Spleen (tissue), 11 donors: ENCODE measurements at regions not wholly inside any gene's neighbourhood (a gene's known extent, or its start where the extent isn't known, plus 50 kb on each side); places are given as distances from the start of the nearest gene placed in this dataset.

Experiments used
- DNase-seq: peaks from one replicate; pipeline ENCODE4 v3.0.0-alpha.2; 2020
- H3K27ac ChIP-seq, 8 donors: fragments of 200-600 bp; sonication (generic) in 7 of 8; 1 replicate in 4 of 8; 2 replicates in 4 of 8; pipeline versions ENCODE4 v1.5.0 to v1.8.0; 2016 to 2021; ENCODE audit warnings: inconsistent platforms in 4 of 8, mild to moderate bottlenecking in 4 of 8, moderate library complexity in 1 of 8
- H3K27me3 ChIP-seq, 7 donors: fragments of 200-600 bp; sonication (generic) in 6 of 7; replicated peaks in 1 of 7; 1 replicate in 4 of 7; 2 replicates in 3 of 7; pipeline versions ENCODE4 v1.5.0 to v1.8.0; 2016 to 2021; ENCODE audit warnings: inconsistent platforms in 3 of 7, mild to moderate bottlenecking in 1 of 7
- H3K36me3 ChIP-seq, 6 donors: fragments of 200-600 bp; sonication (generic) in 5 of 6; 1 replicate in 4 of 6; 2 replicates in 2 of 6; pipeline versions ENCODE4 v1.5.0 to v1.8.0; 2016 to 2021; ENCODE audit warnings: inconsistent platforms in 2 of 6
- H3K4me1 ChIP-seq, 6 donors: fragments of 200-600 bp; sonication (generic) in 5 of 6; 1 replicate in 3 of 6; 2 replicates in 3 of 6; pipeline versions ENCODE4 v1.5.0 to v1.8.0; 2016 to 2021; ENCODE audit warnings: inconsistent platforms in 3 of 6
- H3K4me3 ChIP-seq, 8 donors: fragments of 200-600 bp; sonication (generic) in 7 of 8; 1 replicate in 4 of 8; 2 replicates in 4 of 8; pipeline versions ENCODE4 v1.5.0 to v1.8.0; 2016 to 2021; ENCODE audit warnings: inconsistent platforms in 4 of 8, mild to moderate bottlenecking in 4 of 8, moderate library complexity in 2 of 8
- H3K9me3 ChIP-seq, 8 donors: fragments of 200-600 bp; sonication (generic) in 7 of 8; 1 replicate in 4 of 8; 2 replicates in 4 of 8; pipeline versions ENCODE4 v1.5.0 to v1.8.0; 2016 to 2021; ENCODE audit warnings: inconsistent platforms in 4 of 8
- CTCF ChIP-seq, 11 experiments: fragments of 200-600 bp in 7 of 11; fragments of 450-650 bp in 4 of 11; sonication (generic) in 4 of 11; IDR thresholded peaks in 8 of 11; conservative IDR thresholded peaks in 3 of 11; 1 replicate in 7 of 11; 2 replicates in 4 of 11; pipeline versions ENCODE4 v1.4.0 to v1.8.0; 2016 to 2021; ENCODE audit warnings: antibody characterized with exemption in 11 of 11, inconsistent platforms in 4 of 11, mild to moderate bottlenecking in 1 of 11
- POLR2A ChIP-seq, 3 donors: fragments of 450-650 bp; IDR thresholded peaks; one replicate each; pipeline ENCODE4 v1.5.1; 2017; ENCODE audit warnings: antibody characterized with exemption in 3 of 3, mild to moderate bottlenecking in 1 of 3
- POLR2AphosphoS5 ChIP-seq, 3 donors: sonication (generic); formaldehyde crosslinking; IDR thresholded peaks; one replicate each; pipeline ENCODE4 v1.5.1; 2017; ENCODE audit warnings: antibody characterized with exemption in 3 of 3
- WGBS, 5 donors: extraction: QIAGEN DNeasy Blood & Tissue Kit in 3 of 5; methylation state at CpG; one replicate each; pipeline versions ENCODE4 v1.1.5 to v1.1.7; 2013 to 2018; 5-methylcytosine and 5-hydroxymethylcytosine counted together
- intact Hi-C: fragments of 100-400 bp; cut with DNase I; formaldehyde crosslinking; loops from one replicate; pipeline ENCODE4 v1.15.0; 2023; ENCODE audit warnings: low total_unique reads
- donor health status: healthy with polysubstance abuse.
- donor health status: DM: no; HTN: no; CAD: no; lungs with moderate emphysema.
- donor health status: DM: no; HTN: no; CAD: no.
- donor health status: Bipolar disorder and iron deficiency.
- donor health status: healthy.
- donor health status: DM: no; HTN: no; CAD: no.
- donor health status: DM: yes; HTN: yes; CAD: no.

- WGBS, 5 donors, result 57 to 92% (median 80%) methylated on average over 1 of the region's 1 CpG
Observed at GRCh38 chr15:46941241-46941640, 776.1 kb upstream of the SEMA6D start.

GRCh38 chr15:46946953-46947352 lies 770.4 kb upstream of the SEMA6D start:
- Histone ChIP-seq H3K27me3 (no peaks in the 10 kb centered on the region), H3K27ac (no peak overlapping the region), H3K4me1 (no peaks in the 10 kb centered on the region), H3K4me3 (no peak overlapping the region), H3K36me3 (no peaks in the 10 kb centered on the region), H3K9me3 (peaks cover 0 to 32% (median 13%) of the 10 kb centered on the region in 8 donors)
- no peak for DNase-seq
- 80 to 91% (median 84%) methylated on average over 3 of the region's 3 CpGs for WGBS, 5 donors
- no peak for TF ChIP-seq POLR2AphosphoS5 (IDR thresholded peaks at IDR 0.05)
- TF ChIP-seq POLR2A (IDR thresholded peaks at IDR 0.05), result no peak
- no peak for TF ChIP-seq CTCF (IDR thresholded peaks at IDR 0.05 in 8 of 11, conservative IDR thresholded peaks at IDR 0.05 in 3 of 11)
- intact Hi-C loops, result no loop called here

More at GRCh38 chr15:46941241-46941640, 776.1 kb upstream of the SEMA6D start:
- Histone ChIP-seq H3K36me3 (no peaks in the 10 kb centered on the region), H3K27ac (no peak overlapping the region), H3K9me3 (no peaks in the 10 kb centered on the region), H3K4me1 (no peaks in the 10 kb centered on the region), H3K4me3 (no peak overlapping the region), H3K27me3 (no peaks in the 10 kb centered on the region)
- intact Hi-C loops, result no loop called here
- TF ChIP-seq POLR2AphosphoS5 (IDR thresholded peaks at IDR 0.05) (no peak), CTCF (IDR thresholded peaks at IDR 0.05 in 8 of 11, conservative IDR thresholded peaks at IDR 0.05 in 3 of 11) (no peak), POLR2A (IDR thresholded peaks at IDR 0.05) (no peak)
- DNase-seq, result no peak

DNA sequence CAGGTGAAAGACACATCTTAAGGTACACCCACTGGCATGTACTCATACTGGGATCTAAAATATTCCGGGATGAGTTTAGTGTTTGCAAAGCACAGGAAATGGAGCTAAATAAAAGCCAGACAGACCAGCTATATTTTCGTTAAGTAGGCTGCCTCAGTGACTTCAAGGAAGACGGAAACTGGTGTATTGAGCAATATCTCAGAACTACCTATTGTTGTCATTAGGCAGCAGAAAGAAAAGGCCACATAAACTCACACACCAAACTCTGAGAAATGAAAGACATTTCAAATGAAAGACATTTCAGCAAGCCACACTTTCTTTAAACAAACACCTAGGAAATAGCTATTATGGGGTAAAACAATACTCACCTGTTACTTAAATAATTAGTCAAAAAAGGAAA lies 761.7 kb upstream of the SEMA6D start:
- no peak for DNase-seq
- Histone ChIP-seq H3K27me3 (no peaks in the 10 kb centered on the region), H3K27ac (no peak overlapping the region), H3K9me3 (peaks cover 0 to 17% (median 3%) of the 10 kb centered on the region in 8 donors), H3K4me3 (no peak overlapping the region), H3K36me3 (no peaks in the 10 kb centered on the region), H3K4me1 (no peaks in the 10 kb centered on the region)
- TF ChIP-seq POLR2AphosphoS5 (IDR thresholded peaks at IDR 0.05) (no peak), CTCF (IDR thresholded peaks at IDR 0.05 in 8 of 11, conservative IDR thresholded peaks at IDR 0.05 in 3 of 11) (no peak), POLR2A (IDR thresholded peaks at IDR 0.05) (no peak)
- WGBS, 5 donors, result 59 to 71% (median 63%) methylated on average over 3 of the region's 3 CpGs
- intact Hi-C loops, result no loop called here

- intact Hi-C loops, result no loop called here
- H3K27me3 ChIP-seq, result no peaks in the 10 kb centered on the region
- no peaks in the 10 kb centered on the region for H3K4me1 ChIP-seq
- H3K27ac ChIP-seq, result no peak overlapping the region
- no peaks in the 10 kb centered on the region for H3K36me3 ChIP-seq
- peaks cover 0 to 11% (median under 1%) of the 10 kb centered on the region in 8 donors for H3K9me3 ChIP-seq
- 70 to 85% (median 71%) methylated on average over 3 of the region's 3 CpGs for WGBS, 5 donors
- TF ChIP-seq POLR2A (IDR thresholded peaks at IDR 0.05) (no peak), POLR2AphosphoS5 (IDR thresholded peaks at IDR 0.05) (no peak), CTCF (IDR thresholded peaks at IDR 0.05 in 8 of 11, conservative IDR thresholded peaks at IDR 0.05 in 3 of 11) (no peak)
- DNase-seq, result no peak
- H3K4me3 ChIP-seq, result no peak overlapping the region
Observed at GRCh38 chr15:46956456-46956855, 760.8 kb upstream of the SEMA6D start.
